Amniotic stem cell (primary cell): ENCODE measurements at regions not wholly inside any gene's neighbourhood (a gene's known extent, or its start where the extent isn't known, plus 50 kb on each side); places are given as distances from the start of the nearest gene placed in this dataset.
"Not testable (repeated sequence)": the region's sequence is repeated elsewhere in the genome, so short reads cannot be mapped to it uniquely, and the experiment has no call there.

Experiments used
- DNase-seq: peaks from one replicate; lab custom pipeline; 2025; lab: John Stamatoyannopoulos, UW

DNA sequence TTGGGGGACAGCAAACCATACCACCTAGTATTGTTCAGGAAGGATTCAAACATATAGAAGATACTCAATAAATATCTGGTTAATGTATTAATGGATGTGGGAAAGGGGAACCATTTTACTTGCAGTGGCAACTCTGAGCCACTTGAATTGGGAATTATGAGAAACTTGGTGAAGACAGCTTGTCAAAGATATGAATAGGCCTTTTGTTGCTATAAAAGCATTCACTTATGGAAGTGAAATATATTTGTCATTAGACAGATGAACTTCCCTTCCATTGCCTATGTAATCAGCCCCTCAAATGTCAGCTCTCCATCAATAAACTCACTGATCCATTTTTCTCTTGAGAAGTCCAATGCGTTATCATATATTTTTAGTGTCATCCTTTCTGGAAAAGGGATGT is 56.1 kb downstream of the GPR85 start:
- no peak for DNase-seq

DNA sequence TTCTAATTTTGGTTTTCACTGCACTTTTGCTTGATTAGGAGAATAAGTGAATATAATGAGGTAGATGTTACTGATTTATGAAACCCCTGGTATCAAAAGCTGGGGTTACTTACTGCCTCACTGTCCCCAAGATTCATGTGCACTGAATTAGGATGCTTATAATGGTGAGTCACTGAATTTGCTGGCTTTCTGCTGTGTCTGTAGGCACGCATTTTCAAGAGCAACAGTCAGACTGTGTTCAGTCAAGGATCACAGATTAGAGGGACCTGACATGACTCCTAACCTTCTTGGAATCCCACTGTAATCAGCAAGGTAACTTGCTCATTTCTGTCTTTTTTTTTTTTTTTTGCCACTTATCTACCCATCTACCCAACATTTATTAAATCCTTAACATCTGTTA is 59.7 kb downstream of the GPR85 start:
- DNase-seq, result no peak

DNA sequence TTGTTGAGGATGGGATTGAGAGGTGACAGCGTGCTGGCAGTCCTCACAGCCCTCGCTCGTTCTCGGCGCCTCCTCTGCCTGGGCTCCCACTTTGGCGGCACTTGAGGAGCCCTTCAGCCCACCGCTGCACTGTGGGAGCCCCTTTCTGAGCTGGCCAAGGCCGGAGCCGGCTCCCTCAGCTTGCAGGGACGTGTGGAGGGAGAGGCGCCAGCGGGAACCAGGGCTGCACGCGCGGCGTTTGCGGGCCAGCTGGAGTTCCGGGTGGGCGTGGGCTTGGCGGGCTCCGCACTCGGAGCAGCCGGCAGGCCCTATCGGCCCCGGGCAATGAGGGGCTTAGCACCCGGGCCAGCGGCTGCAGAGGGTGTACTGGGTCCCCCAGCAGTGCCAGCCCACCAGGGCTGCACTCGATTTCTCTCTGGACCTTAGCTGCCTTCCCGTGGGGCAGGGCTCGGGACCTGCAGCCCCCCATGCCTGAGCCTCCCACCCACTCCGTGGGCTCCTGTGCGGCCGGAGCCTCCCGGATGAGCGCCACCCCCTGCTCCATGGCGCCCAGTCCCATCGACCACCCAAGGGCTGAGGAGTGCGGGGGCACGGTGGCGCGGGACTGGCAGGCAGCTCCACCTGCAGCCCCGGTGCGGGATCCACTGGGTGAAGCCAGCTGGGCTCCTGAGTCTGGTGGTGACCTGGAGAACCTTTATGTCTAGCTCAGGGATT is 69.3 kb downstream of the GPR85 start:
- DNase-seq, result not testable (repeated sequence)

DNA sequence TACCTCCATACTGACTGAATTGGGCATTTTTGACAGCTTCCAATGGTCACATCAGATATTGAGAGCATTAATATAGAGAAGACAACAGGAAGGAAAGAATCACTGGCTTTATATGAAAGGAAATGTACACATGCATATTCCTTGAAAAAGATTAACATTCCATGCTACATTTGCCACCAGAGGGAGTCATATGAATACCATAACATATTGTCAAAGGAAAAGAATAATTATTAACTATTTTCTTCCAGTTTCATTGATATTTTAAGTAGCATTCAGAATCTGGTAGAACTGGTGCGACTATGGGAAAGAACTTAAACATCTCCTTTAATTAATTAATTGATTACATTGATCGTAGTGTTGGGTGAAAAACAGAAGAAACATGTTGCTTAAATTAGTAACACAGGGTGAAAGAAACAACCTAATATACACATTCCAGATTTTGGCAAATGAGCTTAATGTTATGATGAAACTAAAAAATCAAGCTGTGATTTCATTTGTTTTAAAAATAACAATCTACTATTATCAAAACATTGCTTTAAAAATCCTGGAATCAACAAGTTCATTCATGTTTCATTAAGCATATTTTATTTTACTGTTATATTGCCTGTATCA is 71.5 kb downstream of the GPR85 start:
- peak; percentile 11 for DNase-seq

DNA sequence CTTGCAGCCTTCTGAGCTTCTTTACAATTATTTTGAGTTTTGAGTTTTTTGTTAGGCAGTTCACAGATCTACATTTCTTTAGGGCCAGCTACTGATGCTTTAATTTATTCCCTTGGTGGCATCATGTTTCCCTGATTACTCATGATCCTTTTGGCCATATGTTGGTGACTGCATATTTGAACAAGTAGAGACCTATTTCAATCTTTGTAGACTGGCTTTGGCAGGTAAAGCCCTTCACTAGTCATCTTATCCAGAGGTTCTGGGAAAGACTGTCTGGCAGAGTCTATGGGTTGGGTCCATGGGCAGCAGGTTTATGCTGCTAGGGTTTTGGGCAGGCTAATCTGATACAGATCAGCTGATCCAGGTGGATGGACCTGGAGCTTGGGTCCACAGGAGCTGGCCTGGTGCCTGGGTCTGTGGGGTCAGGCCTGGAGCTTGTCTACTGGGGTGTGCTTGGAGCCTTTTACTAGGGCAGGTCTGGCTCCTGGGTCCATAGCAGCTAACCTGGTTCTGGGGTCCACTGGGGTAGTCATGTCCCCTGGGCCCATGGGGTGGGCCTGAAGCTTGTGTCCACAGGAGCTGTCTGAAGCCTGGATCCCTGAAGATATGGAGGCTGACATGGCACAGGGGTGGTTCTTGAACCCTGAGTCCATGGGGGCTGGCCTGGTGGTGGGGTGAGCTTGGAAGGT is 72.7 kb downstream of the GPR85 start:
- no peak for DNase-seq

DNA sequence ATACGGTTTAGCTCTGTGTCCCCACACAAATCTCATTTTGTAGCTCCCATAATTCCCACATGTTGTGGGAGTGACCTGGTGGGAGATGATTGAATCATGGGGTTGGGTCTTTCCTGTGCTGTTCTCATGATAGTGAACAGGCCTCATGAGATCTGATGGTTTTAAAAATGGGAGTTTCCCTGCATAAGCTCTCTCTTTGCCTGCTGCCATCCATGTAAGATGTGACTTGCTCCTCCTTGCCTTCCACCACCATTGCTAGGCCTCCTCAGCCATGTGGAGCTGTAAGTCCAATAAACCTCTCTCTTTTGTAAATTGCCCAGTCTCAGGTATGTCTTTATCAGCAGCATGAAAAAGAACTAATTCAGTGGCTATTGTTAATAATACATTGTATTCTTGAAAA is 73.8 kb downstream of the GPR85 start:
- DNase-seq, result not testable (repeated sequence)

DNA sequence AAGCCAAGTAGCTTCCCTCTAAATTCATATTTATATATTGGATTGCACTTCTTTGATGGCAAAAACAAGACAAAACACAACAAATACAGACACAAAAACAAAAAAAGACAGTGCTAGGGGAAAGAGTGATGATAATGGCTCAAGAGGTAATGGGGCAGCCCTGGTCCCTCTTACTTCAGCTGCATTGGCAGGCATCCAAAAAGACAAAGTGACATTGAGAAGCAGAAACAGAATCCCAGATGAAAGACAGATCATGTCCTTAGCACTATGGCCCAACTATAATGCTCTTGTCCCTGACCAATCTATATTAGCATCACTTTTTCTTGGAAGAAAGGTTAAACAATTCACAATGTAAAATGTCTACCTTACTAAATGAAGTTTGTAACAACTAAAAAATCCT is 76.2 kb downstream of the GPR85 start:
- no peak for DNase-seq

DNA sequence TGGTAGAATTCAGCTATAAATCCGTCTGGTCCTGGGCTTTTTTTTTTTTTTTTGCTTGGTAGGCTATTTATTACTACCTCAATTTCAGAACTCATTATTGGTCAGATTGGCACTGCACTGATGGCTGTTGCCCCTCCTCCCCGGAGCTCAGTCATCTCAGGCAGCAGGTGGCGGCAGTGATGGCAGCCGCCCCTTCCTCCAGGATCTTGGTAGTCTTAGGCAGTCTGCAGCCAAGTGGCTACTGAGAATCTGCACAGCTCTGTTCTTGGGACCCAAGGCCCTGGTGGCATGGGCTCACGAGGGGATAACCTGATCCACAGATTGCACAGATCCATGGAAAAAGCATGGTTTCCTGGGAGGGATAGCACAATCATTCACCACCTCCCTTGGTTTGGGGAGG is 77.9 kb downstream of the GPR85 start:
- no peak for DNase-seq

DNA sequence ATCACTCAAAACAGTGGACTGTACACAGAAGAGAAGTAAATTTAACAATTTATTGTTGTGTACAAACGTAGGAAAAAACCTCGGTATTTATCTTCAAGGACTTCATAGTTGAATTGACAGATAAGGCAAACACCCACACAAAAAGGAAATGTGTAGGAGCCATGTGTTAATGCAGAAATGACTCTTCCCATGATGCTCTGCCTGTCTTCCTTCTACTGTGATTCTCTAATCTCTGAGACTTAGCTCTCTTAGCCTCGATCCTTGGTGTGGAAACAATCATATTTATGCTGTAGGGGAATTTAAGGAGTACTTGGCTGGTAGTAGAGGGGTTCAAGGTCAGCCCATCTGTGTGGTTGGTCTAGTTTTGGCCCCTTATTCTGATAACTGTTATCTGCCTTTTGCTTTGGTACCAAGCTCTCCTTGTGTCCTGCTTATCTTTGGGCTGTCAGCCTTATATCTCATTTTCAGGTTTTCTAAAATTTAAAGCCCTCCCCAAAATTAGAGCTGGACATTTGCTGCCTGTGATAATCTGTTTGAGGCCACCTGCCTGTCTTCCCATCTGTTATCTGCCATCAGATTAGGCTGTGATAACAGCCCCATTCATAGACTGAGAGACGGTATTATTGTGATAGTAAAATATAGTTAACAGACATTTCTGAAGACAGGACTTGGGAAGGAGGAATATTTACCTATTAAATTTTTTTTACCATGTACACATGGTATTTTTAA is 81.7 kb downstream of the GPR85 start:
- no peak for DNase-seq

DNA sequence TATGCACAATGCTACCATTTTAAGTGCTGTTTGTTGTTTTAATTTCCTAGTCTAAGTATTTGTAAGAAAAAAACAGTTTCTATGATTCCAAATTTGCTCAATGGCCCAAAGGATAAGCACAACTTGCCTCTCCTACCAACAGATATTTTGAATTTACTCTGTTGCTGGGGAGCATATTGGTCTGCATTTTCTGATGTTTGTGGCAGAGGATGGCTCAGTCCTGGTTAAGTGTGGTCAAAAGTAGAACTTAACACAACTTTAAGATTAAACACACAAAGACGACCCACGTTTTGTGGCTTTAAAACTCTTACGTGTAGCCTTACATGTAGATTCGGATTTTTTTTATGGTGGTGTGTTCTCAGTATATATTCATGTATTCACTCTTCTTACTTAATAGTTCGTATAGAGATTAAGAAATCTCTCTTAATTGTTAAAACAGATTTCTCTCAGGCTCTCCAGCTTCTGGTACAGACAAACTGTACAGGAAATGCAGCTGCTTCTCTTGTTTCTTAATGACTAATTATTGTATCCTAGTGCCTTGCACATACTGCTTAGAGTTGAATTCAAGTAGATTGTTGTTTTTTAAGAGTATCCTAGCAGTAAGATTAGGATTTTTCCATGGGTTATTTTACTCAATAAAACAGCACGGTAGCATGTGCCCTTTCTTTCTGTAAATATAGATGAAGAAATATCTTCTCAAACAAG is 86.2 kb downstream of the GPR85 start:
- no peak for DNase-seq

DNA sequence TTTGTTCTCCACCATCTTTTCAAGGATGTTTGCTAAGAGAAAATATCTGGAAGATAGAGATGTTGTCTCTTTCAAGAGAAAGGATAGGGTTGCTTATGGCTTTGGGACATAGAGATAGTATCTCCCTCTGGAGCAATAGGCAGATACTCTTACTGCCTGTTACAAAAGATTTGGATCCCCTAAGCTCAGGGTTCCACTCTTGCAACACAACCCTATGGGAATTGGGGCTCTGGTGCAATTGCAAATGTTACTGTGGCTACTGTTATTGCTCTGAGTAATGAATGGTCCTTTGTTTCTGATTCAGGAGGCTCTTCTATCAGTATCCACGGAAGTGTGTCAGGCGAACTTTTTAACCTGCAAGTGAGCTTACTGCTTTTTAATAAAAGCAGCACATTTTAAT is 88.8 kb downstream of the GPR85 start:
- DNase-seq, result no peak

DNA sequence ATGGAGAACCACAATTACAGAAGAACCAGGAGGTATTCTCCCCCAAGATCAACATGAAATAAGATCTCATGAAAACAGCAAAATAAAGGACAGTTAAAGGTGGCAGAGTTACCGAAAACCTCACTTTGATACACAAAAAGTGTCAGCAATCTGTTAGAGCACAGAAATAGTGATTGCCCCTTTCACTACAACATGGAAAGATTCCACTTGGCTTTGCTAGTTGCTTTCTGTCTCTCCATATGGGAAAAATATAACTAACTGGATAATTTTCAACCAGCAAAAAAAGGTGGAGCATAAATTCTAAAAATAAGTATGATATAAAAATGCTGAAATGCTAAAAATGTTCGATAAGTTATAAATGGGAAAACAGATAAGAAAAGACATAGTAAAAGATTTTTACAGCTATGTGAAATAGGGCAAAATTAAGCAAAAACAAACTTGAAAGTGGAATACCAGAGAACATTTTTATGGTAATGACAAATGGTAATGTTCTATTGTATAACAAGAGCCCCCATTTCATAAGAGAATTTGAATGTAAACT is 90.2 kb downstream of the GPR85 start:
- DNase-seq, result no peak

DNA sequence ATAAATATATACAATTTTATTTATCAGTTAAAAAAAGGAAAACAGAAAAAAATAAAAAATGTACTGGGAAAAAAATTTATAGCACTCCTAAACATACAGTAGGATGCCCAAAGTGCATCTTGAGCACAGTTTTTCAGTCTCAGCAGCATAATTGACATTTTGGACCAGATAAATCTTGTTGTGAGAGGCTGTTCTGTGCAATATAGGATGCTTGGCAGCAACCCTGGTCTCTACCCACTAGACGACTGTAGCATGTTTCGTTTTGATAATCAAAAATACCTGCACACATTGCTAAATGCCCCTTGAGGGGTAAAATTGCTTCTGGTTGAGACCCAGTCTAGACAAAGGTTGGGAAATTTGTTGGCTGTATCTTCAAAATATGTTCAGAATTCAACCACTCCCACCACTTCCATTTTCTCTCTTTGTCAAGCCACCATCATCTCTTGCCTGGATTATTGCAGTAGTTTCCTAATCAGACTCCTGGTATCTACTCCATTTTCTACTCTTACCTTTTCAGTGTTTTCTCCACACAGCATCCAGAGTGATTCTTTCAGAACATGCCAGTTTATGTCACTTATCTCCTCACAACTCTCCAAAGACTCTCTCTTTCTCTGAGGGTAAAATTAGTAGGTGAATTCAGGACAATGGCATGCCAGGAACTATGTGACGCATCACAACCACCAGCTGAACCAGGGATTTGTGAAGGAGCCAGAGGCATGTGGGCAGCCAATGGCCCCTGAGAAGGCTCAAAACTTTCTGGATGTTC is 91.4 kb downstream of the GPR85 start:
- DNase-seq, result peak; percentile 69

DNA sequence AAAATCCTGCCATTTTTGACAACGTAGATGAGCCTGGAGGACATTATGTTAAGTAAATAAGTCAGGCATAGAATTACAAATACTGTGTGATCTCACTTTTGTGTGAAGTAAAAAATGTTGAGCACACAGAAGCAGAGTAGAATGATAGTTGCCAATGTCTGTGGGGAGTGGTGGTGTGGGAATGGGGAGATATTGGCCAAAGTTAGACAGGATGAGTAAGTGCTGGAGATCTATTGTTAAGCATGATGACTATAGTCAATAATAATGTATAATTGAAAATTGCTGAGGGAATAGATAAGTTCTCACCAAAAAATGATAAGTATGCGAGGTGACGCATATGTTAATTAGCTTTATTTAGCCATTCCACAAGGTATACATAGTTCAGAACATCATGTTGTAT is 92.0 kb downstream of the GPR85 start:
- DNase-seq, result no peak

DNA sequence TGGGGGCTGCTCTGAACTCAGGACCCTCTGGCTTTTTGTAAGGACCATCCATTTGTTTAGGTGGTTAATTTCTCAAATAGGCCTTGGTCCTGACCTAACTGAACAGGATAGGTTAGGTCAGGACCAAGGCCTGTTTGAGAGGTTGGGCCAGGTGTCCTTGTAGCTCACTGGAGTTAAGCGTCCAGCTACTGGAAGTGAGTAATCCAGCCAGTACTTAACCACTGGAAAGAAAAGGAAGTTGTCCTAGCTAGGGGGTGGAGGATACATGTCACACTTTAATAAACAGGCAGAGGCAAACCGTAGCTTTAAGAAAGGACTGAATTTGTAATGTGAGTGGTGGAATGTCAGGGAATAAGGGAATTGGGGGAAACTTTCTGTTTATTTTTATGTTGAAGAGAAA is 96.0 kb downstream of the GPR85 start:
- no peak for DNase-seq

DNA sequence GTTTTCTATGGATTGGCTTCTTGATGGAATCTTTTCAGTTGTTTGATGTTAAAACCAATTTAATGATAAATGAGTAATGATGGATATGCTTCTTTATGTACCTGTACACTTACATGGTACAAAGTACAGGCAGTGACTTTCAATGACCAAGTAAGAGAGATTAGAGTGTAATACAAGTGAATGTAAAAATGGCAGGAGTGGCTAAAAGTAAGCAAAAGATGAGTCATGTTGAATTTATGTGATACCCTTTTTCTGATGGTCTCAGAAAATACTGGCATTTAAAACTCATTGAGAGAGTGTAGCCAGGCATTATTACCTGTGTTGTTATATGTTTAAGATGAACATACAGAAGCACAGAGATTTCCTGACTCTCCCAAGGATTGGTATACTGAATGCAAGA is 97.1 kb downstream of the GPR85 start:
- DNase-seq, result no peak

DNA sequence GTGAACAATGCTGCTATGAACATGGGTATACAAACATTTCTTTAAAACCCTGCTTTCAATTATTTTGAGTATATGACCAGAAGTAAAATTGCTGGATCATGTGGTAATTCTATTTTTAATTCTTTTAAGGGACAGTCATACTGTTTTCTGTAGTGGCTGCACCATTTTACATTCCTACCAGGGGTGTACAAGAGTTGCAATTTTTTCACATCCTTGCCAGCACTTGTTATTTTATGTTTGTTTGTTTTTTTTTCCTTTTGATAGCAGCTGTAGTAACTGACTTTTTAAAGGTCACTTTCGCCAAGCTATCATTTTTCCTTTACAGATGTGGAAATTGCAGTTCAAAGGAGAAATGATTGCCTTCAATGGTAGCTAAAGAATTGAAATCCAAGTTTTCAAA is 99.5 kb downstream of the GPR85 start:
- no peak for DNase-seq

DNA sequence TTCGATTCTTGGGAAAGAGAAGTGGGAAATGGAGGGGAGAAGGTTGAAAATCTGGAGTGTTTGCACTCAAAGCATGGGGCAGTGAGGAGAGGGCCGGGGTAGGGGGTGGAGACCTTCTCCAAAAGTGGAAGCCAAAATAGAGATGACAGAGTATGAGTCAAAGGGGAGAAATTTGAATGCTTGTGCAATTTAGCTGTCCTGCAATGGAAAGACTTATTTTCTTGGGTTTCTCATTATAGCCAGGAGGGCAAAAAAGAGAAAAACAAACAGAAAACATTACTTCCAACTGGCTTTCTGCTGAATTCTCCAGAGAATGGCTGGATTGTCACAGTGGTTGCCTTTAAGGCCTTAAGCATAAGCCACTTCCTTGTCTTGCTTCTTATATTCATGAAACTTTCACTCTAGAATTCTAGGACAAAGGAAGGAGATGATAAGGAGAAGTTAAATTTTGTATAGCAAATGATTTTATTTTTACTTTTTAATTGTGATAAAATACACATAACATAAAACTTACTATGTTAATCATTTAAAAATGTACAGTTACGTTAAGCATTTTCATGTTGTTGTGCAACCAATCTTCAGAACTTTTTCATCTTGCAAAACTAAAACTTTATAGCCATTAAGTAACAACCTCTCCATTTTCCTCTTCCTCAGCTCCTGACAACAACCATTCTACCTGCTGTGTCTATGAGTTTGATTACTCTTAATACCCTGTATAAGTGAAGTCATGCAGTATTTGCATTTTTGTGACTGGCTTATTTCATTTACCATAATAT is 100.2 kb downstream of the GPR85 start:
- no peak for DNase-seq

DNA sequence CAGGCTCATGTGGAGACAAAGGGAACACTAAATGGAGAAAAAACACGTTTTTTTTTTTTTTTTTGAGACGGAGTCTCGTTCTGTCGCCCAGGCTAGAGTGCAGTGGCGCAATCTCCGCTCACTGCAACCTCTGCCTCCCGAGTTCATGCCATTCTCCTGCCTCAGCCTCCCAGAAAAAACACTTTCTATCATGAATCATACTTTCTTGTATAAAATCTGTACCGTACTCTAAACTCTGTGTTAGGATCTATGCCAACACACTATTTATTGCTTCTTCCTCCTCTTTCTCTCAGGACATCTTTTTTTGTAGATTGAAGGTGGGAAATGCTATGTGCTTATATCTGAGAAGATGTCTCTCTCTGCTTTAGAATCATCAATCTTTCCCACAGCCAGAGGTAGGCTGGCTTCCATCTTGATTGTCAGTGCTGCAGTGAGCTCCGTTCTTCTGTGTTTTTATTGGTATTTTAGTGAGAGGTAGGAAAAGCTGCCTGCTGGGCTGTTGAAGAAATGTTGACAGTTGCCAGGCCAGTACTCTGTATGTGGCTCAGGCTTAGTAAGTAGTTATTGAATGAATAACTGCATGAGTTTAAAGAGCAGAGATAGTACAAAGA is 101.1 kb downstream of the GPR85 start:
- no peak for DNase-seq
